ENCODE measurements at regions not wholly inside any gene's neighbourhood (a gene's known extent, or its start where the extent isn't known, plus 50 kb on each side); places are given as distances from the start of the nearest gene placed in this dataset.

- no peak for DNase-seq (ENCODE audit: low read depth in 4 of 4, low spot score in 3 of 4)
Measured at GRCh38 chr22:27441706-27442475, 359.7 kb downstream of the MN1 start.

- no peak for DNase-seq (ENCODE audit: low read depth in 4 of 4, low spot score in 3 of 4)
Measured at GRCh38 chr22:27443306-27443705, 358.2 kb downstream of the MN1 start.

DNA sequence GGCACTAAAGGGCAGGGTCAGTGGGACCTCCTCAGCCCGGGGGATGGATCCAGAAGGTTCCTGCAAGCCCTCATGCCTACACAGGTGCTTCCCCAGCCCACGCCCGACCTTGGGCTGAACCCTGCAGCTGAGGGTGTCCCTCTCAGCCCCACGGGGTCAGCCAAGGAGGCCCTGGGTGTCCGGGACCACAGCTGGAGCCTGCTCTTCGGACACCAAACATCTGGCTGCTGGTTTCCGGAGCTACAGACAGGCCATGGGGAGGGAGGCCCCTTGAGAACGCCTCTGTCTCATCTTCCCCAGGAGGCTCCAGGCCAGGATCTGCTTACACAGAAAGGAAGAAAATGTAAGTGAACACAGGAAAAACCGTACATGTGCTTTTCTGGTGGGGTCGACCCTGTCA, 355.7 kb downstream of the MN1 start:
- DNase-seq (ENCODE audit: low read depth in 4 of 4, low spot score in 3 of 4), result peak in 3 of 4 donors; percentile 39 to 52 (median 40)

- DNase-seq (ENCODE audit: low read depth in 4 of 4, low spot score in 3 of 4), result no peak
Measured at GRCh38 chr22:27447289-27447688, 354.3 kb downstream of the MN1 start.

- DNase-seq (ENCODE audit: low read depth in 4 of 4, low spot score in 3 of 4), result no peak
Measured at GRCh38 chr22:27450448-27450847, 351.1 kb downstream of the MN1 start.

- no peak for DNase-seq (ENCODE audit: low read depth in 4 of 4, low spot score in 3 of 4)
Measured at GRCh38 chr22:27452245-27452644, 349.3 kb downstream of the MN1 start.

DNA sequence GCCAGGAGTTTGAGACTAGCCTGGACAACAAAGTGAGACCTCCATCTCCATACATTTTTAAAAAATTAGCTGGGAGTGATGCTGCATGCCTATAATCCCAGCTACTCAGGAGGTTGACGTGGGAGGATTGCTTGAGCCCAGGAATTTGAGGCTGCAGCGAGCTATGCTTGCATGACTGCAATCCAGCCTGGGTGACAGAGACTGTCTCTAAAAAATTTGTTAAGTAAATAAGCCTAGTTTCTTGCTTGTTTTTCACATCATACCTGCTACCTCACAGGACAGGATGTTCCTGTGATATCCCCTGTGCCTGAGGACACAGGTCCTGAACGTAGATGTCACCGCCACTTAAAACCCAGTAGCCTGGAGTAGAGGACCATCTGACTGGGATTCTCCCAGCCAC, 348.6 kb downstream of the MN1 start:
- no peak for DNase-seq (ENCODE audit: low read depth in 4 of 4, low spot score in 3 of 4)

- DNase-seq (ENCODE audit: low read depth in 4 of 4, low spot score in 3 of 4), result no peak
Measured at GRCh38 chr22:27453725-27454124, 347.8 kb downstream of the MN1 start.

GRCh38 chr22:27454807-27455450, 346.6 kb downstream of the MN1 start:
- no peak for DNase-seq (ENCODE audit: low read depth in 4 of 4, low spot score in 3 of 4)

- DNase-seq (ENCODE audit: low read depth in 4 of 4, low spot score in 3 of 4), result no peak
Measured at GRCh38 chr22:27455526-27455925, 346.0 kb downstream of the MN1 start.

- no peak for DNase-seq (ENCODE audit: low read depth in 4 of 4, low spot score in 3 of 4)
Measured at GRCh38 chr22:27456696-27457503, 344.7 kb downstream of the MN1 start.

GRCh38 chr22:27459999-27460398, 341.6 kb downstream of the MN1 start:
- DNase-seq (ENCODE audit: low read depth in 4 of 4, low spot score in 3 of 4), result no peak

DNA sequence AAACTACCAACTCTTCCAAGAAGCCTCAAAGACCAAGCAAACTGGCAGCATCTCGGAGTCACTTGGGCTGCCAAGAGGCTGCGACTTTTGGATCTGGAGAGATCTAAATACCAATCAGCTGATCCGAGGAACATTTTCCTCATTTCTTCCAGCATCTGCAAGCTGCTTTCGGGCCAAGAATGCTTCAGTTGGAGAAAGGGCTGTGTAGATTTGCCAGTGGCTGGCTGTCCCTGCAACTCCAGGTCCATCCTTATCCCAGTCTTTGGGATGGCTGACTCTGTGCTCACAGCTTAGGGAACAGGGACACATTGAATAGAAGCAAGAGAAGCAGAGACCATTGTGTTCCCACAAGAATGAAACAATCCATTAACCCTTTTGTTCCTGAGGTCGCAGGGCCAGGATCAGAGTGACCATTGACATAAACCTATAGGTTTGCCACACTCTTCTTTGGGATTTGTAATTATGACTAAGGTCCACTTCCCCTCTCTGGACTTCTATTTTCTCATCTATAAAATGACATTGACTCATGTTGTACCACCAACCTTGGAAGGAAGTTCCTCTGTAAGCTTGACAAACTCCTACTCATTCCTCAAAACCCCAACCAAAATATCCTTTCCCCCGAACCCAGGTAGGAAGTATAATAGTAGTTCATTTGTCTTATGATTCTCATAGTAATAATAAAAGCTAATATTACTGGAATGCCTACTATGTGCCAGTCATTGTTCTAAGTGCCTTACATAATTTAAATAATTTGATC, 340.8 kb downstream of the MN1 start:
- no peak for DNase-seq (ENCODE audit: low read depth in 4 of 4, low spot score in 3 of 4)

DNA sequence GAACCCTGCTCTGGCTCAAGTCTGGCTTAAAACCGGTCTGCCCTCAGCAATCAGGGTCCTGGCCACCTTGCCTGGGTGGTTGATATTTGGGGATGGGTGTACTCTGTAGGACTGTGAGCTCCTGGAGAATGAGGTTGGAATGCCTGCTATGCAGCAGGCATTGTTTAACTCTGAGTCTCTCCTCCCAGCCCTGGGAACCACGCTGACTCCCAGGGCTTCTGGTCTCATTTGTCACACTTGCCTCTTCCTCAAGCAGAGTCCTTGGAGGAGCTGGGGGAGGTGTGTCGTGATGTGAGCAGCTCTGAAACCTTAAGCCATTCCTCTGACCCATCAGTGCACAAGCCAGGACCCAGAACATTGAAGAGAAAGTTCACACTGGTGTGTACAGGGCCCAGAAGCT, 340.1 kb downstream of the MN1 start:
- no peak for DNase-seq (ENCODE audit: low read depth in 4 of 4, low spot score in 3 of 4)

DNA sequence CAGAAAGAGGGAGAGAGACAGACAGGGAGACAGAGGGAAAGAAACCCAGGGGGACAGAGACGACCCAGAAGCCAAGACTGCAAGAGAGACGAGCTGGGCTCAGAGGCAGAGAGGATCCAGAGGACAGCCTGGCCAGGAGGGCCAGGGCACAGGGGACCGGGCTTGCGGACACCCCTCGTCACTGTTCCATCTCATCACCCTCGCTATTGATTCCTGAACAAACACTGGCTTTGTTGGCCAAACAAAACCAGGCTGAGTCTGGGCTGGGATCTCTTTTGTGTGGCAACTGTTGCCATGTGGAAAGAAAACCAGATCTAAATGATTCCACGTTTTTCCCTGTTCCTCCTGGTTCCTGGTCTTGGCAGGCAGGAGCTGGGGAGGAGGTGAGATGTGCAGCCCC, 339.4 kb downstream of the MN1 start:
- DNase-seq (ENCODE audit: low read depth in 4 of 4, low spot score in 3 of 4), result no peak

- DNase-seq (ENCODE audit: low read depth in 4 of 4, low spot score in 3 of 4), result no peak
Measured at GRCh38 chr22:27463121-27463660, 338.4 kb downstream of the MN1 start.

DNA sequence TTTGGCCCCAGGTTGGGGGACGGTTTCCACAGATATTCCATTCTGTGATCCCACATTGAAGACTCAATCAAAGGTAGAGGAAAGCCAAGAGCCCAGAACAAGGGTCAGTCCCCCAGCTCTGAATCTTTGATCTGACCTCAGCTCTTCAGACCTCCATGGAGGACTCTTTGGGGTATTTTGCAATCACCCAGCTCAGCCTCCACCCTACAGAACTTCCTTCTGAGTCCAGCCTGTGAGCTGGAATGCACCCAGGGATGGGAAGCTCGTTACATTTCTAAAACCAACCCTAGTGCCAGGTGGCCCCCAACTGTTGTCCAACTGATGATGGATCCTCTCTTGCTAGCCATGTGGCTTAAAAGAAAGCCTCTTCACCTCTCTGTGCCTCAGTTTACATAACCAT, 335.3 kb downstream of the MN1 start:
- no peak for DNase-seq (ENCODE audit: low read depth in 4 of 4, low spot score in 3 of 4)

- no peak for DNase-seq (ENCODE audit: low read depth in 4 of 4, low spot score in 3 of 4)
Measured at GRCh38 chr22:27466778-27467438, 334.6 kb downstream of the MN1 start.

DNA sequence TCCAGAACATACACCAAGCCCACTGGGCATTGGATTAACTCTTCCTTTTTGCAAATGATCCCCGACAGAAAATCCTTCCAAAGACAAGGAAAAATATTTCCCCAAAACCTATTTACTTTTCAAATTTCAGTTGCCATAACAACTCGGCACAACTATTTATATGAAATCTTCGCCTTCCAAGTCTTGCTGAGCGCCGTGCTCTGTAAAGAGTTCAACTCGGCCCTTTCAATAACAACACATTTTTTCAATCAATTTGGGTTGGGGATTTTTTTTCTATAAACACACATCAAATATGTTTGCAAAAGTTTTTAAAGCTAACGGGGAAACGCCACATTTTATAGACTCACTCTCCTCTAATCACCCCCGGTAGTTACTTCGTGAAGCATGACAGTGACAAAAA, 333.8 kb downstream of the MN1 start:
- DNase-seq (ENCODE audit: low read depth in 4 of 4, low spot score in 3 of 4), result no peak

DNA sequence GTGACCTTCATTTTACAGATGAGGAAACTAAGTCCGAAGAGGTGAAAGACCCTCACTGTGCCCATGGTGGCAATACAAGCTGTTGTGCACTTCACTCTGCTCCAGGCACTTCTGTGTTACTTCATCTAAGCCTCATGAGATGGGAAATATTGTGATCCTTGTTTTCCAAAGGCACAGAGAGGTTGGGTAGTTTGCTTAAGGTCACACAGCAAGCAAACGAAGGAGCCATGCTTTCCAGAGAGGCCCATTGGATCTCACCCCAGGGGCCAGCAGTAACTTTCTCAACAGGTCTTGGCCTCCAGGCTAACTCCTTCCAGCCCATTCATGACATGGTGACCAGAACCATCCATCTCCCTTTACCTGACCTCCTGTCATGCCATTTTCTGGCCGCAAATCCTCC, 332.8 kb downstream of the MN1 start:
- DNase-seq (ENCODE audit: low read depth in 4 of 4, low spot score in 3 of 4), result no peak

Measured in left renal pelvis (tissue), 4 donors.